HG03103 (cell line): ENCODE measurements at regions not wholly inside any gene's neighbourhood (a gene's known extent, or its start where the extent isn't known, plus 50 kb on each side); places are given as distances from the start of the nearest gene placed in this dataset.

Source experiments
- ATAC-seq: cut with Tn5 transposase; IDR thresholded peaks from one replicate; pipeline ENCODE4 v1.9.1; 2021; ENCODE audit warnings: low read depth; ENCODE audit not compliant: unreplicated experiment

DNA sequence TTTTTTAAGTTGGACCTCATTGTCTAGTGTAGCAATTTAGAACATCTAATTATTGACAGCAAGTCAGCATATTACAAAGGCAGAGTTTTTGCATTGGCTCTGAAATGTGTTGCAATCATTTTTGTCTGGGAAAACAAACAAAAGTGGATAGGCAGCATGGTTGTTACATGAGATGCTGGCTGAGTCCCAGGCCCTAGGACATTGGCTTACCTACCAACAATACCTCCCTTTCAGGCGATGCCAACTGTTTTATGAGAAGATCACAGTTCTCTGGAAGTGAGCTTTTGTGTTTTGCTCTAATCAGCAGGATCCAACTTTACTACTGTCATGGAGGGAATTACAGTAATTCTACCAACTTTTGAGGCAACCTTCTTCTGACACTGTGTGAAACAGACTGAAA, 71.5 kb upstream of the CXADR start:
- no peak for ATAC-seq

DNA sequence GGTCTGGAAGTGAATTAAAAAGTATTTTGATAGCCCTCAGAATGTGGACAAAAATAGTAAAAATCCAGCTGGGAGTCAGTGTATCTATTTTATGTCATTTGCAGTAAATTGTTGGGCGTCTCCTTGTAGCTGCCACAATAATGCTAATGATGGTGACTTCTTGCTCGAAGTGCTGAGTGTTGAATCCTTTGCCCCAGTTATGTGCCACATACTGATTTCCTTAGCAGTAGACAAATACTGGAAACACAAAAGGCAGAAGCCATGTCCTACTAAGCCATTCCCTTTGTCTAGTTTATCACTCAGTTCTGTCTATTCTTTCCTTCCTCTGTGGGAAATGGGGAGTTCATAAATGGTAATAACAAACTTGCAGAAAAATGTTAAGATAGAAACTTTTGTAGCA, 70.7 kb upstream of the CXADR start:
- no peak for ATAC-seq

DNA sequence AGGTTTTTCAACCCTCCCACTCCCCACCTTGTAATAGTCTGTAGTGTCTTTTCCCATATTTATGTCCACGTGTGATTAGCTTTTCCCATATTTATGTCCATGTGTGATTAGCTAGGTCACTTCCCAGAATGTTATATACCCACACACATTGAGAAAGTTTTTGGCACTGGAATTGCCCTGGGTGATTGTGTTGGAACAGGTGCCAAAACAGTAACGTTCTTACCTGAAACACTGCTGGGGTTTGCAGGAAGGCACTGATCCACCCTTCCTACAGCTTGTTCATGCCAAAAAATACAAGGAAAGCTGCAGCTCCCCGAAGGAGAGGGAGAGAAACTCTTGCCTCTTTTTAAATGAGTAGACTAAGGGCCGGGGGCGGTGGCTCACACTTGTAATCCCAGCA, 68.0 kb upstream of the CXADR start:
- no peak for ATAC-seq

DNA sequence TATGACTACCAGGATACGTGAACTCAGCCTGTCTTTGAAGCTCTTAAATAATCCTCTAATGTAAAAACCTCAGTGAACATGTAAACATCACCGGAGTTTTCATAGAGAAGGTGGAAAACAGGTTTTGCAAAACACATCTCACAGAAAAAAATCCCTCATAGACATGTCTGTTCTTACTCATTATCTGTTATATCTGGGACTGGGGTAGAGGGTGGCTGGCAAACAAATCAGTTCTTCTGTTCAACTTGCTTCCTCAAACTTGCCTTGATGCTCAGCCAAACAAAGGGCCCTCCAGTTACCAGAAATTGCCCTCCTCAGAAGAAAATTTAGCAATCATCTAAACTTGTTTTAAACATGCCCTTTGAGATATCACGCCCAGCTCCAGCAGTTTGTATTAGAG, 66.1 kb upstream of the CXADR start:
- ATAC-seq: no peak

DNA sequence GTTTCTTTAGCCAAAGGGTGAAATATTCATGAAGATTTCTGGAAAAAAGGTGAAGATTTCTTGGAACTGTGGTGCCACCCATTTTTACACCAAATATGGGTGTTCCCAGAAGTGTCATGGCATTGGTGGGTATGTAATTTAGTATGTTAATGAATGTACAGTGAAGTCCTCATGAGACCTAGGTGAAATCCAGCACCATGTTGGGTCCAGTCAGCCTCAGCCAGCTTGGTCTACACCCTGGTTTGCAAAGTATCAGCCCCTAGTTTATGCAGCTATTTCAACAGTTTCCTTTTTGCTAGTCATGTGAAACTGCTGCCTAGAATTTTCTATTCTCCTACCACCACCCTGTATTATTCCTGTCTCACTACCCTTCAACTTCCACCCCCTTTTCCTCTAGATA, 63.1 kb upstream of the CXADR start:
- no peak for ATAC-seq

DNA sequence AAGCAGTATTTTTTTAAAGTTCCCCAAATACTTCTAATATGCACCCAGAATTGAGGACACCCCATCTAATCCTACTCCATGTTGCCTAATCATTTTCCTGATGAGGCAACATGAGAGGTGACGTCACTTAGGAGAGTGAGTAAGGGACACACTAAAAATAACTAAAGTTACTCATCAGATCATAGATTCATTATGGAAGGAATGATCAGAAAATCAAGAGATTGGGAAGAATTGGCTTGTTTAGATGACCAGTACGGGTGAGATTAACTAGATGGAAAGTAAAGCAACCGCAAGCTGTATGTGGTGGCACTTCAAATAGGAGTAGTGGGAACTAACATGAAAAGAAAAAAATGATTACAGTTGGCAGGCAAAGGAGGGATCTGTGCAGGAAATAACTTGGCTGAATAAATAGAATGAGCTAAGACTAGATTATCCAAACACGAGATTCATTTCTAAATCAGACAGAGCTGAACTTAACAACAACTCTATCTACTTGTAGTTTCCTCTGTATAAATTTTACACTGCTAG, 61.4 kb upstream of the CXADR start:
- ATAC-seq: no peak

DNA sequence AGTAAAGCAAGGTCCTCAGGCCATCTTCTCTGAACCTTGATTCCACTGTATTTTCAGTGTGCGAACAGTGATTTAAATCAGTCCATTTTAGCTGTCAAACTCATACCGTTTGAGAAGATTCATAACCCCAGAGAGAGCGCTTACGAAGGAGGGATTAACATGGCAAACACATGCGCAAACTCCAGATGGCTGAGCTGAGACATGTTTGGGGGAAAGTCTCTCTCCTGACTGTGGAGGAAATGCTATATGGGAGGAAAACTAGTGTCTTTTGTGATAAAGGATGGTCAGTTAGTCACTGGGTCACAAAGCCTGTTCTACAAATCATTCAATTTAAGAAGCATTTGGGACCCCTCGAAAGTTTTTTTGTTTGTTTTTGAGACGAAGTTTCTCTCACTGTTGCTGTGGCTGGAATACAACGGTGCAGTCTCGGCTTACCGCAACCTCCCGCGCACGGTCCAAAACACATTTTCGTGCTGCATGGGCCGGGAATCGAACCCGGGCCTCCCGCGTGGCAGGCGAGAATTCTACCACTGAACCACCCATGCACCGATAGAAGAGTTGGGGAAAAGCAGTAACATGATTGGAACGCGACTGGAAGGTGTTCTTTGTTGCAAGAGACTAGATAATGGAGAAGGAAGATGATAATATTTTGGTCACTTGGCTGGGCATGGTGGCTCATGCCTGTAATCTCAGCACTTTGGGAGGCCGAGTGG, 58.4 kb upstream of the CXADR start:
- ATAC-seq: peak; percentile 79

DNA sequence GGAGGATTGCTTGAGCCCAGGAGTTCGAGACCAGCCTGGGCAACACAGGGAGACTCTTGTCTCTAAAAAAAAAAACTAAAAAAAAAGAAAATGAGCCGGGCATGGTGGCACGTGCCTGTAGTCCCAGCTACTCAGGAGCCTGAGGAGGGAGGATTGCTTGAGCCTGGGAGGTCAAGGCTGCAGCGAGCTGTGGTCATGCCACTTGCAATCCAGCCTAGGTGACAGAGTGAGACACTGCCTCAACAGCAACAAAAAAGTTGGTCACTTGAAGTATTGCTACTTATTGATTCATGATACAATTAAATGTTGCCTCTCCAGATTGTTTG, 57.9 kb upstream of the CXADR start:
- ATAC-seq: no peak

DNA sequence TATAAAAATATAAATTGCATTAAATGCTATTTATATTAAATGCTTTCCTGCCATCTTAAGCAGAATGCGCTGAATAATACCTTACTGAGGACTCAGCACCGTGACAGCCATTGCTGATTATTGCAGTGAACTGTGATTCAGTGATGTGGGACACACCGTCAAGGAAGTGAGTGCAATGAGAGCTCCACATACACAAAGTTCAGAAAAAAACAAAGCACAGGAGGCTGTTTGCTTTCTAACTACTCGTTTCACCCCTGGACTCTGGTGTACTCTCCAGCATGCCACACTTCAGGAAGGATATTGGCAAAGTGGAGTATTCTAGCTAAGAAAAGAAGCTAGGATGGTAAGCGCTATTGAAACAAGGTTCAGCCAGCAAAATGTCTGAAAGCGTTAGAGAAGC, 57.4 kb upstream of the CXADR start:
- ATAC-seq: no peak

DNA sequence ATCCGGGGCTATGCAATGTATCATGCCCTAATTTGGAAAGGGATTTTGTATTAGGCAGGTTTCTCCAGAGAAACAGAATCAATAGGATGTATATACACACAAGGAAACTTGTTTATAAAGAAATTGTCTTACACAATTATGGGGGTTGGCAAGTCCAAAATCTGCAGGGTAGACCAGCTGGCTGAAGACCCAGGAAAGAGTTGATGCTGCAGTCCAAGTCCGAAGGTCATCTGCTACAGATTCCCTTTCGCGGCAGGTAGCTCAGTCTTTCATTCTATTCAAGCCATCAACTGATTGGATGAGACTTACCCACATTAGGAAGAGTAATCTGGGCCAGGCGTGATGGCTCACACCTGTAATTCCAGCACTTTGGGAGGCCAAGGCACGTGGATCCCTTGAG, 54.6 kb upstream of the CXADR start:
- ATAC-seq: no peak

DNA sequence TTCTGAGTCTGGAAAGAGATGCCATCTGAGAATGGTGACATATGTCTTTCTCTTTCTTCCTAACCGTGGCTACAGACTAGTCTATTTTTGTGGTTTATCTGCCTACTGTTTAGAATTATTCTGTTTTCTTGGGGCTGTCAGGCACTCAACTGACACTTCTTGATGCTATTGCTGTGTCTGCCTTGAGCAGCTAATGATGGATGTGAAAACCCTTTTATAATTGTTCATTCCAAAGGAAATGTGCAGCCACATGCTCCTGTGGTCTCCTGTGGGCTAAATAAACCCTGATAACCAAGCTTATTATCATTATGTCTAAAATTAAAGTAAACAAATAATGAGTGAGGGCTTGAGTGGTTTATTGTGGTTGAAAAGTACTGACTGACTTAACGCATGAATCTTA, 52.7 kb upstream of the CXADR start:
- no peak for ATAC-seq

DNA sequence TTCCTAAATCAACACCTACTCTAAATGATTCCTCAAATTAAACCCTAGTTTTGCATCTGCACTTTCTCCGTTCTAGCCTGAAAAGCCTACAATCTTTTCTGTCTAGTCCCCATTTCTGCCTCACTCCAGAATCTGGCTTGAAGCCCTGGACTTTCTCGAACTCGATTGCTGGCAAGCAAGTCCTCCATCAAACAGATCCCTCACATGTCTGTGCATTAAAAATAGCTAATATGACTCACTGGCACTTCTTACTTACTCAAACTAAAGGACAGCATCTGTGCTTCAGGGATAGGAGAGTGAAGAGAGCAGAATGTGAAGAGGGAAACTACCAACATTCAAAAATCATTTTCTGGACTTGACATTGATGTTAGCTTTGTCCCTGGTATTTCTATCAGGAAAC, 51.8 kb upstream of the CXADR start:
- ATAC-seq: no peak

DNA sequence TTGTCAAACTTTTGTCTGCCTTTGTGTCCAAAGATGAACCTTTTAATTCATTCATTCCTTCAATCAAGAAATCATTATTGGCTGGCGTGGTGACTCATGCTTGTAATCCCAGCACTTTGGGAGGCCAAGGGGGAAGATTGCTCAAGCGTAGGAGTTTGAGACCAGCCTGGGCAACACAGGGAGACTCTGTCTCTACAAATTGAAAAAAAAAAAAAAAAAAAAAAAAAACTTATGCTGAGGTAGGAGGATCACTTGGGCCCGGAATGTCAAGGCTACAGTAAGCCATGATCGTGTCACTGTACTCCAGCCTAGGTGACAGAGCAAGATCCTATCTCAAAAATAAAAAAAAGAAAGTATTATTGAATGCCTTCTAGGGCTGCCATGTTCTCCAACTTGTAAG, 51.3 kb upstream of the CXADR start:
- ATAC-seq: no peak

DNA sequence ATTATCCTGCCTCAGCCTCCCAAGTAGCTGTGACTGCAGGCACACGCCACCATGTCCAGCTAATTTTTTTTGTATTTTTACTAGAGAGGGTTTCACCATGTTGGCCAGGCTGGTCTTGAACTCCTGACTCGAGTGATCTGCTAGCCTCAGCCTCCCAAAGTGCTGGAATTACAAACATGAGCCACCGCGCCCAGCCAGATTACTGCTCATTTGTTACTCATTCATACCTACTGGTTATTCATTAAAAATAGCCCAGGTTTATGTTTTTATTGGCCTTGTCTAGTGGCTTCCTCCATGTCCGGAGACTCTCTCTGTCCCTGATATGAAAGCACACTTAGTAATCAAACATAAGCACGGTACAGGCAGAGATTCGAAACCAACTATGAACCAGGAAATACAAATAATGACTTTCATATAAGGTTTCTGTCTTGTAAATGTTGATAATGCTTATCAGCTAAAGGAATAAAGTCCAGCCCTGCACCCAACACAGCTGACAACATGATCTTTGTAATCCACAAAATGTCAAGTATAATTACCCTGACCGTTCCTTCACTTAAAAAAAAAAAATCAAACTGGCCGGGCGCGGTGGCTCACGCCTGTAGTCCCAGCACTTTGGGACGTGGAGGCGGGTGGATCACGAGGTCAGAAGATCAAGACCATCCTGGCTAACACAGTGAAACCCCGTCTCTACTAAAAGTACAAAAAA, 50.4 kb upstream of the CXADR start:
- no peak for ATAC-seq
